HepG2 (cell line): ENCODE measurements at regions not wholly inside any gene's neighbourhood (a gene's known extent, or its start where the extent isn't known, plus 50 kb on each side); places are given as distances from the start of the nearest gene placed in this dataset.

Experiments used
- ATAC-seq: fragments of 200-7000 bp; cut with Tn5 transposase; 3 replicates; pipeline ENCODE4 v1.9.1; 2020; ENCODE audit warnings: mild to moderate bottlenecking, moderate library complexity
- BruUV-seq: library from RNA; stranded (reverse); fragments of 400-500 nt; replicated peaks from 2 replicates; lab custom pipeline; 2021; lab: Mats Ljungman, UMichigan
- CTCF ChIA-PET: fragments of 300-600 bp; formaldehyde crosslinking; extraction: SDS; loops from one replicate; lab custom pipeline; 2021; ENCODE audit warnings: low total read pairs, inconsistent platforms, low intra/inter-chr PET ratio; lab: Yijun Ruan, JAX
- POLR2A ChIA-PET: fragments of 350-600 bp; sonication (Branson Sonifier 250); formaldehyde crosslinking; loops from one replicate; lab custom pipeline; 2020; ENCODE audit warnings: antibody characterized with exemption, inconsistent platforms; lab: Yijun Ruan, JAX
- DNase-seq: peaks from one replicate; pipeline ENCODE4 v3.0.0-alpha.2; 2015; ENCODE audit warnings: low spot score
- FAIRE-seq: peaks from 3 replicates; lab custom pipeline; 2011; peaks lifted over from hg19 to GRCh38; lab: Jason Lieb, UNC
- H2AFZ ChIP-seq: one replicate; pipeline ENCODE4 v1.6.1; 2011; ENCODE audit warnings: low read length, inconsistent platforms
- H3K27ac ChIP-seq: fragments of 300-600 bp; 3 replicates; pipeline ENCODE4 v1.8.0; 2011; ENCODE audit warnings: mixed run types, mild to moderate bottlenecking, mixed read lengths, low read length, inconsistent platforms; ENCODE audit not compliant: insufficient read depth; ENCODE audit errors: extremely low read length
- H3K27me3 ChIP-seq, 2 experiments: fragments of 200-600 bp in 1 of 2; 2 replicates in 1 of 2; 3 replicates in 1 of 2; pipeline versions ENCODE4 v1.6.0 to v1.8.0; 2011; ENCODE audit warnings: low read length in 2 of 2, mild to moderate bottlenecking in 2 of 2, moderate library complexity in 2 of 2, inconsistent platforms in 1 of 2; ENCODE audit not compliant: insufficient read depth in 2 of 2, control insufficient read depth in 1 of 2
- H3K36me3 ChIP-seq, 2 experiments: fragments of 200-600 bp in 1 of 2; replicated peaks in 1 of 2; 2 replicates in 1 of 2; 3 replicates in 1 of 2; pipeline versions ENCODE4 v1.5.1 to v1.8.0; 2011; ENCODE audit warnings: low read length in 2 of 2, inconsistent platforms in 1 of 2; ENCODE audit not compliant: insufficient read depth in 2 of 2, control insufficient read depth in 1 of 2
- H3K4me1 ChIP-seq: 2 replicates; pipeline ENCODE4 v1.5.1; 2012; ENCODE audit warnings: low read length, inconsistent platforms; ENCODE audit not compliant: insufficient read depth
- H3K4me2 ChIP-seq: 2 replicates; pipeline ENCODE4 v1.6.0; 2011; ENCODE audit warnings: low read depth, low read length, inconsistent platforms
- H3K4me3 ChIP-seq, 3 experiments: fragments of 200-600 bp in 1 of 3; sonication (generic), shearing (Covaris generic) in 1 of 3; replicated peaks in 1 of 3; 2 replicates each; pipeline ENCODE4 v1.5.1; 2011 to 2016; ENCODE audit warnings: low read length in 3 of 3, inconsistent platforms in 2 of 3, low read depth in 2 of 3, mild to moderate bottlenecking in 2 of 3, control low read depth in 1 of 3, mixed read lengths in 1 of 3; ENCODE audit not compliant: insufficient read depth in 1 of 3
- H3K79me2 ChIP-seq: one replicate; pipeline ENCODE4 v1.6.1; 2011; ENCODE audit warnings: low read length, inconsistent platforms; ENCODE audit not compliant: insufficient read depth
- H3K9ac ChIP-seq: 2 replicates; pipeline ENCODE4 v1.6.0; 2011; ENCODE audit warnings: mild to moderate bottlenecking, low read depth, low read length, inconsistent platforms; ENCODE audit not compliant: insufficient read depth
- H3K9me3 ChIP-seq: 2 replicates; pipeline ENCODE4 v1.5.1; 2012; ENCODE audit warnings: mild to moderate bottlenecking, low read length
- H4K20me1 ChIP-seq: 2 replicates; pipeline ENCODE4 v1.6.0; 2011; ENCODE audit warnings: inconsistent platforms, mild to moderate bottlenecking, low read length, moderate library complexity; ENCODE audit not compliant: insufficient read depth
- BRCA1 ChIP-seq: sonication (generic); formaldehyde crosslinking; IDR thresholded peaks from 2 replicates; pipeline ENCODE4 v1.4.0; 2020; ENCODE audit warnings: missing genetic modification reagents
- CCDC6 ChIP-seq: sonication (generic); formaldehyde crosslinking; IDR thresholded peaks from 2 replicates; pipeline ENCODE4 v1.8.1; 2022; ENCODE audit warnings: mild to moderate bottlenecking, missing genetic modification reagents, moderate library complexity
- CHCHD3 ChIP-seq: sonication (generic); formaldehyde crosslinking; IDR thresholded peaks from 2 replicates; pipeline ENCODE4 v1.8.0; 2022; ENCODE audit warnings: mild to moderate bottlenecking, missing genetic modification reagents, moderate library complexity
- E2F2 ChIP-seq: sonication (generic); formaldehyde crosslinking; IDR thresholded peaks from 2 replicates; pipeline ENCODE4 v1.4.0; 2020; ENCODE audit warnings: missing genetic modification reagents, borderline replicate concordance
- HNF4A ChIP-seq: sonication (generic); formaldehyde crosslinking; IDR thresholded peaks from 2 replicates; pipeline ENCODE4 v1.4.0; 2020; ENCODE audit warnings: missing genetic modification reagents
- NPAS2 ChIP-seq: sonication (generic); formaldehyde crosslinking; IDR thresholded peaks from 2 replicates; pipeline ENCODE4 v1.8.0; 2022; ENCODE audit warnings: mild to moderate bottlenecking, missing genetic modification reagents, borderline replicate concordance
- NR0B2 ChIP-seq: sonication (generic); formaldehyde crosslinking; IDR thresholded peaks from 2 replicates; pipeline ENCODE4 v1.4.0; 2020; ENCODE audit warnings: mild to moderate bottlenecking, missing genetic modification reagents
- PBX2 ChIP-seq: IDR thresholded peaks from 2 replicates; pipeline ENCODE4 v1.6.1; 2016; ENCODE audit warnings: control low read depth
- STAG1 ChIP-seq: sonication (generic); formaldehyde crosslinking; IDR thresholded peaks from 2 replicates; pipeline ENCODE4 v1.4.0; 2020; ENCODE audit warnings: missing genetic modification reagents
- TCF7L2 ChIP-seq: IDR thresholded peaks from 2 replicates; pipeline ENCODE4 v1.6.1; 2011; ENCODE audit warnings: mild to moderate bottlenecking, low read depth, low read length, moderate library complexity
- UBTF ChIP-seq: sonication (generic); formaldehyde crosslinking; IDR thresholded peaks from 2 replicates; pipeline ENCODE4 v1.4.0; 2020; ENCODE audit warnings: mild to moderate bottlenecking, missing genetic modification reagents
- ZNF281 ChIP-seq: sonication (generic); formaldehyde crosslinking; IDR thresholded peaks from 2 replicates; pipeline ENCODE4 v1.4.0; 2020; ENCODE audit warnings: missing genetic modification reagents, borderline replicate concordance
- ZNF296 ChIP-seq: sonication (generic); formaldehyde crosslinking; conservative IDR thresholded peaks from 2 replicates; pipeline ENCODE4 v1.5.0; 2020; ENCODE audit warnings: mild to moderate bottlenecking, missing genetic modification reagents
- ZSCAN20 ChIP-seq: sonication (generic); formaldehyde crosslinking; IDR thresholded peaks from 2 replicates; pipeline ENCODE4 v1.4.0; 2020; ENCODE audit warnings: missing genetic modification reagents, mild to moderate bottlenecking, borderline replicate concordance
- WGBS: methylation state at CpG from one replicate; pipeline ENCODE4 v1.1.6; 2017; ENCODE audit warnings: low lambda C conversion rate; 5-methylcytosine and 5-hydroxymethylcytosine counted together
- in situ Hi-C: cut with HindIII; loops from 2 replicates; pipeline ENCODE4 v1.10.0; 2017; ENCODE audit warnings: low pct_unique_long_range_greater_than_20kb; ENCODE audit not compliant: extremely low pct_ligation_motif_present
- intact Hi-C: fragments of 100-400 bp; cut with micrococcal nuclease; formaldehyde crosslinking; loops from one replicate; pipeline ENCODE4 v1.10.0; 2022; ENCODE audit not compliant: unreplicated experiment

GRCh38 chr2:138236142-138236541, 265.4 kb upstream of the SPOPL start (continued):
- TF ChIP-seq ZNF281 (CRISPR knock-in tag): no peak
- no peak for TF ChIP-seq E2F2 (CRISPR knock-in tag)
- TF ChIP-seq BRCA1 (CRISPR knock-in tag): no peak
- TF ChIP-seq, all 625 proteins: peak for 0

- no peak; the same call in 2 of the 3 replicates for ATAC-seq
- in situ Hi-C loops (no loop called here), intact Hi-C loops (no loop called here)
- ChIA-PET POLR2A (no interaction called here), CTCF (no interaction called here)
- no peaks in the 10 kb centered on the region for H4K20me1 ChIP-seq
- no peaks in the 10 kb centered on the region for H3K27me3 ChIP-seq
- TF ChIP-seq PBX2 (CRISPR knock-in tag) (no peak), TCF7L2 (no peak), HNF4A (no peak), NPAS2 (CRISPR knock-in tag) (no peak), CHCHD3 (no peak), BRCA1 (CRISPR knock-in tag) (no peak), ZNF296 (CRISPR knock-in tag) (no peak), ZSCAN20 (CRISPR knock-in tag) (no peak), CCDC6 (CRISPR knock-in tag) (no peak), STAG1 (CRISPR knock-in tag) (no peak), NR0B2 (CRISPR knock-in tag) (no peak), UBTF (CRISPR knock-in tag) (no peak)
- no TSS peak for BruUV-seq
- no peaks in the 10 kb centered on the region for H3K9me3 ChIP-seq
- no peaks in the 10 kb centered on the region for H3K79me2 ChIP-seq
- H3K4me1 ChIP-seq: no peaks in the 10 kb centered on the region
- H3K27ac ChIP-seq: no peak overlapping the region
- no peak for DNase-seq
- H2AFZ ChIP-seq: no peak overlapping the region
- no peaks in the 10 kb centered on the region for H3K36me3 ChIP-seq
- no peak overlapping the region for H3K4me3 ChIP-seq
- H3K9ac ChIP-seq: no peak overlapping the region
- H3K4me2 ChIP-seq: no peak overlapping the region
- FAIRE-seq: no peak
- 37% methylated on average over 5 of the region's 5 CpGs for WGBS
Observed at GRCh38 chr2:138237667-138238384, 263.7 kb upstream of the SPOPL start.
